HepG2 (cell line): ENCODE measurements at regions not wholly inside any gene's neighbourhood (a gene's known extent, or its start where the extent isn't known, plus 50 kb on each side); places are given as distances from the start of the nearest gene placed in this dataset.
A peak's percentile ranks its signal among the peaks of the same experiment; 100 is the strongest.

Experiments
- AFF4 ChIP-seq: sonication (generic); formaldehyde crosslinking; IDR thresholded peaks from 2 replicates; pipeline ENCODE4 v1.4.0; 2020; ENCODE audit warnings: missing genetic modification reagents
- BRCA1 ChIP-seq: sonication (generic); formaldehyde crosslinking; IDR thresholded peaks from 2 replicates; pipeline ENCODE4 v1.4.0; 2020; ENCODE audit warnings: missing genetic modification reagents
- ETS1 ChIP-seq: sonication (generic); formaldehyde crosslinking; IDR thresholded peaks from 2 replicates; pipeline ENCODE4 v1.4.0; 2020; ENCODE audit warnings: missing genetic modification reagents
- FIP1L1 ChIP-seq: fragments of 200-400 bp; formaldehyde crosslinking; IDR thresholded peaks from 2 replicates; pipeline ENCODE4 v1.6.1; 2018; ENCODE audit warnings: low read depth, mild to moderate bottlenecking, low read length, moderate library complexity, borderline replicate concordance; ENCODE audit not compliant: insufficient read depth
- FOXO4 ChIP-seq: sonication (generic); formaldehyde crosslinking; conservative IDR thresholded peaks from 2 replicates; pipeline ENCODE4 v1.8.1; 2023; ENCODE audit warnings: missing genetic modification reagents
- HMGA1 ChIP-seq: sonication (generic); formaldehyde crosslinking; conservative IDR thresholded peaks from 2 replicates; pipeline ENCODE4 v1.4.0; 2020; ENCODE audit warnings: missing genetic modification reagents
- POLR2G ChIP-seq: fragments of 200-400 bp; formaldehyde crosslinking; IDR thresholded peaks from 2 replicates; pipeline ENCODE4 v1.6.1; 2018; ENCODE audit warnings: mild to moderate bottlenecking, low read depth, low read length, moderate library complexity
- RAD51 ChIP-seq: fragments of 450-650 bp; IDR thresholded peaks from 2 replicates; pipeline ENCODE4 v1.6.1; 2016; ENCODE audit warnings: borderline replicate concordance
- SMC3 ChIP-seq: IDR thresholded peaks from 2 replicates; pipeline ENCODE4 v1.6.1; 2011; ENCODE audit warnings: low read length, improper control_type of control experiment
- SSRP1 ChIP-seq: IDR thresholded peaks from 2 replicates; pipeline ENCODE4 v1.6.1; 2016; ENCODE audit warnings: control low read depth
- SYNCRIP ChIP-seq: fragments of 200-400 bp; formaldehyde crosslinking; IDR thresholded peaks from 2 replicates; pipeline ENCODE4 v1.6.1; 2018; ENCODE audit warnings: mild to moderate bottlenecking, low read depth, low read length; ENCODE audit not compliant: insufficient read depth
- THAP8 ChIP-seq: sonication (generic); formaldehyde crosslinking; IDR thresholded peaks from 2 replicates; pipeline ENCODE4 v1.5.1; 2020; ENCODE audit warnings: missing genetic modification reagents, mild to moderate bottlenecking, borderline replicate concordance
- ZNF329 ChIP-seq: sonication (generic); formaldehyde crosslinking; IDR thresholded peaks from 2 replicates; pipeline ENCODE4 v1.9.0; 2021; ENCODE audit warnings: low read depth, mild to moderate bottlenecking, missing genetic modification reagents
- ZNF605 ChIP-seq: sonication (generic); formaldehyde crosslinking; IDR thresholded peaks from 2 replicates; pipeline ENCODE4 v1.8.0; 2022; ENCODE audit warnings: mild to moderate bottlenecking, missing genetic modification reagents
- TF ChIP-seq, protein P1 (sequence below): IDR thresholded peaks from 2 replicates; pipeline ENCODE4 v1.6.1; 2016; ENCODE audit warnings: low read depth, borderline replicate concordance
- TF ChIP-seq, protein P2 (sequence below): sonication (generic); formaldehyde crosslinking; IDR thresholded peaks from 2 replicates; pipeline ENCODE4; 2020; ENCODE audit warnings: missing genetic modification reagents, mild to moderate bottlenecking, borderline replicate concordance

- TF ChIP-seq, protein P1, sequence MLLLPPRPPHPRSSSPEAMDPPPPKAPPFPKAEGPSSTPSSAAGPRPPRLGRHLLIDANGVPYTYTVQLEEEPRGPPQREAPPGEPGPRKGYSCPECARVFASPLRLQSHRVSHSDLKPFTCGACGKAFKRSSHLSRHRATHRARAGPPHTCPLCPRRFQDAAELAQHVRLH (CRISPR knock-in tag), result no peak
- TF ChIP-seq RAD51, result no peak
- TF ChIP-seq ZNF605 (CRISPR knock-in tag), result no peak
- TF ChIP-seq SMC3, result no peak
- TF ChIP-seq, protein P2, sequence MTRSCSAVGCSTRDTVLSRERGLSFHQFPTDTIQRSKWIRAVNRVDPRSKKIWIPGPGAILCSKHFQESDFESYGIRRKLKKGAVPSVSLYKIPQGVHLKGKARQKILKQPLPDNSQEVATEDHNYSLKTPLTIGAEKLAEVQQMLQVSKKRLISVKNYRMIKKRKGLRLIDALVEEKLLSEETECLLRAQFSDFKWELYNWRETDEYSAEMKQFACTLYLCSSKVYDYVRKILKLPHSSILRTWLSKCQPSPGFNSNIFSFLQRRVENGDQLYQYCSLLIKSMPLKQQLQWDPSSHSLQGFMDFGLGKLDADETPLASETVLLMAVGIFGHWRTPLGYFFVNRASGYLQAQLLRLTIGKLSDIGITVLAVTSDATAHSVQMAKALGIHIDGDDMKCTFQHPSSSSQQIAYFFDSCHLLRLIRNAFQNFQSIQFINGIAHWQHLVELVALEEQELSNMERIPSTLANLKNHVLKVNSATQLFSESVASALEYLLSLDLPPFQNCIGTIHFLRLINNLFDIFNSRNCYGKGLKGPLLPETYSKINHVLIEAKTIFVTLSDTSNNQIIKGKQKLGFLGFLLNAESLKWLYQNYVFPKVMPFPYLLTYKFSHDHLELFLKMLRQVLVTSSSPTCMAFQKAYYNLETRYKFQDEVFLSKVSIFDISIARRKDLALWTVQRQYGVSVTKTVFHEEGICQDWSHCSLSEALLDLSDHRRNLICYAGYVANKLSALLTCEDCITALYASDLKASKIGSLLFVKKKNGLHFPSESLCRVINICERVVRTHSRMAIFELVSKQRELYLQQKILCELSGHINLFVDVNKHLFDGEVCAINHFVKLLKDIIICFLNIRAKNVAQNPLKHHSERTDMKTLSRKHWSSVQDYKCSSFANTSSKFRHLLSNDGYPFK (CRISPR knock-in tag), result no peak
- no peak for TF ChIP-seq HMGA1 (CRISPR knock-in tag)
- no peak for TF ChIP-seq POLR2G
- TF ChIP-seq THAP8, result no peak
- TF ChIP-seq AFF4, result no peak
- no peak for TF ChIP-seq ETS1 (CRISPR knock-in tag)
- TF ChIP-seq SSRP1 (CRISPR knock-in tag), result peak; percentile 86; the same call in 1 of the 2 replicates
- TF ChIP-seq SYNCRIP, result no peak
- no peak for TF ChIP-seq ZNF329
- no peak for TF ChIP-seq FOXO4 (CRISPR knock-in tag)
- no peak for TF ChIP-seq FIP1L1
- no peak for TF ChIP-seq BRCA1 (CRISPR knock-in tag)
Measured at GRCh38 chr2:41894563-41895333, 153.1 kb upstream of the PKDCC start (continued).
